ENCODE measurements at regions not wholly inside any gene's neighbourhood (a gene's known extent, or its start where the extent isn't known, plus 50 kb on each side); places are given as distances from the start of the nearest gene placed in this dataset.

DNA sequence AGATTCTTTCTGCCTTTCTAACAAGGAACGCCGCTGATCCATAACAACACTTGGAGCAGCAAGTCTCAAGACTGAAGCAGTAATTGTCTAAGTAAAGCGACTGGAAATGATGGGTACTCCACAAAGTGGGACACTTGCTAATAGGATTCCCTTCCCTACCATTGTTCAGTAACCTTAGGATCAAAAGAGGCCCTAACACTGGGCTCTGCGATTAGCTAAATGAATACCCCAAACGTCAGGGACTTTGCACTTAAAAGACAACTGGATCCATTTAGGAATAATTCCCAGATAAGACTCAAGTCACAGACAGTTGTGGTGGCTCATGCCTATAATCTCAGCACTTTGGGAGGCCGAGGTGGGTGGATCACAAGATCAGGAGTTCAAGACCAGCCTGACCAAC lies 221.9 kb upstream of the FGGY start:
- TF ChIP-seq SP1 (IDR thresholded peaks at IDR 0.05; ENCODE audit: low read depth, low read length) (no peak), SIX5 (IDR thresholded peaks at IDR 0.05; ENCODE audit: low read depth, low read length) (no peak), HDAC6 (IDR thresholded peaks at IDR 0.05; ENCODE audit: low read depth, low read length) (no peak), MAX (IDR thresholded peaks at IDR 0.05) (no peak)

All from H1 (cell line).